ENCODE measurements at regions not wholly inside any gene's neighbourhood (a gene's known extent, or its start where the extent isn't known, plus 50 kb on each side); places are given as distances from the start of the nearest gene placed in this dataset.

DNA sequence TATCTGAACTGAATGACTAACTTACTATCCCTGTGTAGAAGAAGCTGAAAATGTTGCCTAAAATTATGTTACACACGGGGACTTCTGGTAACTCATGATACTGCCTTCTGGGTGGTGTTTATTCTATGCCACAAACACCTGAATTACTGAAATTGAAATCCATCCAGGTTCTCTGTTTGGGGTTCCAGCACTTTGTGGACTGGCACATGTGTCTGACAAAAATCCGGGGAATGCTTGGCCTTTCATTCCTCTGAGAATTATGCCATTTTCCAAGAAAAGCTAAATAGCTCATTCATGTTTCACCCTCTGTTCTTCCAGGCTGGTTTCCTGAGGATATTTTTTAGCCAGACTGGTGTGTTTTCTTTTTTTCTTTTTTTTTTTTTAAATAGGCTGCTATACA, 59.5 kb upstream of the POU3F3 start:
- Mint-ChIP-seq H3K27ac (no peak overlapping the region), H3K4me3 (no peak overlapping the region), H3K36me3 (ENCODE audit: low read depth) (no peaks in the 10 kb centered on the region), H3K9me3 (peaks cover 4% of the 10 kb centered on the region), H3K4me1 (peaks cover 70% of the 10 kb centered on the region), H3K27me3 (ENCODE audit: low read depth, poor library complexity) (peaks cover 14% of the 10 kb centered on the region)
- TF ChIP-seq, protein P1, sequence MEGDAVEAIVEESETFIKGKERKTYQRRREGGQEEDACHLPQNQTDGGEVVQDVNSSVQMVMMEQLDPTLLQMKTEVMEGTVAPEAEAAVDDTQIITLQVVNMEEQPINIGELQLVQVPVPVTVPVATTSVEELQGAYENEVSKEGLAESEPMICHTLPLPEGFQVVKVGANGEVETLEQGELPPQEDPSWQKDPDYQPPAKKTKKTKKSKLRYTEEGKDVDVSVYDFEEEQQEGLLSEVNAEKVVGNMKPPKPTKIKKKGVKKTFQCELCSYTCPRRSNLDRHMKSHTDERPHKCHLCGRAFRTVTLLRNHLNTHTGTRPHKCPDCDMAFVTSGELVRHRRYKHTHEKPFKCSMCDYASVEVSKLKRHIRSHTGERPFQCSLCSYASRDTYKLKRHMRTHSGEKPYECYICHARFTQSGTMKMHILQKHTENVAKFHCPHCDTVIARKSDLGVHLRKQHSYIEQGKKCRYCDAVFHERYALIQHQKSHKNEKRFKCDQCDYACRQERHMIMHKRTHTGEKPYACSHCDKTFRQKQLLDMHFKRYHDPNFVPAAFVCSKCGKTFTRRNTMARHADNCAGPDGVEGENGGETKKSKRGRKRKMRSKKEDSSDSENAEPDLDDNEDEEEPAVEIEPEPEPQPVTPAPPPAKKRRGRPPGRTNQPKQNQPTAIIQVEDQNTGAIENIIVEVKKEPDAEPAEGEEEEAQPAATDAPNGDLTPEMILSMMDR (IDR thresholded peaks at IDR 0.05) = no peak
- DNase-seq = no peak
